Keratinocyte (primary cell): ENCODE measurements at regions not wholly inside any gene's neighbourhood (a gene's known extent, or its start where the extent isn't known, plus 50 kb on each side); places are given as distances from the start of the nearest gene placed in this dataset.
"Not testable (repeated sequence)": the region's sequence is repeated elsewhere in the genome, so short reads cannot be mapped to it uniquely, and the experiment has no call there.

Experiments used
- DNase-seq: peaks from one replicate; pipeline ENCODE4 v3.0.0-alpha.2; 2011; ENCODE audit warnings: low read depth, missing footprints, low spot score
- FAIRE-seq: peaks from 2 replicates; lab custom pipeline; 2011; peaks lifted over from hg19 to GRCh38; lab: Jason Lieb, UNC
- H2AFZ ChIP-seq: 2 replicates; pipeline ENCODE4 v1.6.0; 2012; ENCODE audit warnings: low read length, control low read depth, inconsistent platforms; ENCODE audit not compliant: control insufficient read depth
- H3K27ac ChIP-seq: 2 replicates; pipeline ENCODE4 v1.5.1; 2011; ENCODE audit warnings: low read length; ENCODE audit not compliant: control insufficient read depth, insufficient read depth
- H3K27me3 ChIP-seq: 3 replicates; pipeline ENCODE4 v1.6.0; 2011; ENCODE audit warnings: low read length; ENCODE audit not compliant: control insufficient read depth, insufficient read depth; ENCODE audit errors: extremely low read depth
- H3K36me3 ChIP-seq, 2 experiments: 2 replicates in 1 of 2; 3 replicates in 1 of 2; pipeline ENCODE4 v1.5.1; 2011; ENCODE audit warnings: low read length in 2 of 2, mild to moderate bottlenecking in 1 of 2; ENCODE audit not compliant: control insufficient read depth in 2 of 2, insufficient read depth in 2 of 2; ENCODE audit errors: extremely low read depth in 1 of 2
- H3K4me1 ChIP-seq: 3 replicates; pipeline ENCODE4 v1.5.1; 2011; ENCODE audit warnings: low read length; ENCODE audit not compliant: control insufficient read depth, insufficient read depth; ENCODE audit errors: extremely low read depth
- H3K4me2 ChIP-seq: 3 replicates; pipeline ENCODE4 v1.6.0; 2011; ENCODE audit warnings: low read depth, low read length; ENCODE audit not compliant: control insufficient read depth, insufficient read depth; ENCODE audit errors: extremely low read depth
- H3K4me3 ChIP-seq, 3 experiments: fragments of 200-600 bp in 1 of 3; sonication (generic) in 1 of 3; 2 replicates in 2 of 3; 3 replicates in 1 of 3; pipeline ENCODE4 v1.5.1; 2011 to 2016; ENCODE audit warnings: low read length in 3 of 3, mild to moderate bottlenecking in 3 of 3, control low read depth in 2 of 3, inconsistent platforms in 1 of 3, low read depth in 1 of 3, mixed read lengths in 1 of 3, mixed run types in 1 of 3, moderate library complexity in 1 of 3; ENCODE audit not compliant: control insufficient read depth in 2 of 3, insufficient read depth in 2 of 3; ENCODE audit errors: extremely low read depth in 1 of 3
- H3K79me2 ChIP-seq: 2 replicates; pipeline ENCODE4 v1.6.0; 2012; ENCODE audit warnings: low read length; ENCODE audit not compliant: control insufficient read depth, insufficient read depth
- H3K9ac ChIP-seq: 3 replicates; pipeline ENCODE4 v1.6.0; 2011; ENCODE audit warnings: low read length; ENCODE audit not compliant: control insufficient read depth, insufficient read depth; ENCODE audit errors: extremely low read depth
- H3K9me1 ChIP-seq: 3 replicates; pipeline ENCODE4 v1.6.0; 2011; ENCODE audit warnings: low read length; ENCODE audit not compliant: control insufficient read depth, insufficient read depth; ENCODE audit errors: extremely low read depth
- H3K9me3 ChIP-seq: 2 replicates; pipeline ENCODE4 v1.5.1; 2012; ENCODE audit warnings: low read depth, low read length; ENCODE audit not compliant: control insufficient read depth
- H4K20me1 ChIP-seq: 3 replicates; pipeline ENCODE4 v1.6.0; 2011; ENCODE audit warnings: low read length; ENCODE audit not compliant: control insufficient read depth, insufficient read depth; ENCODE audit errors: extremely low read depth
- CTCF ChIP-seq, 3 experiments: IDR thresholded peaks in 1 of 3; conservative IDR thresholded peaks in 1 of 3; optimal IDR thresholded peaks in 1 of 3; 2 replicates in 2 of 3; 3 replicates in 1 of 3; pipeline versions ENCODE3 to v1.5.1; 2011; ENCODE audit warnings: low read length in 3 of 3, mild to moderate bottlenecking in 3 of 3, moderate library complexity in 2 of 3, control low read depth in 1 of 3, inconsistent platforms in 1 of 3; ENCODE audit not compliant: insufficient read depth in 2 of 3; ENCODE audit errors: extremely low read depth in 1 of 3
- EZH2 ChIP-seq: IDR thresholded peaks from one replicate; pipeline ENCODE4 v1.6.1; 2012; ENCODE audit warnings: inconsistent platforms, mild to moderate bottlenecking, low read length, moderate library complexity
- dilution Hi-C: fragments of 300-500 bp; cut with MboI; formaldehyde crosslinking; loops from one replicate; pipeline ENCODE4 v1.7.0; 2020; ENCODE audit warnings: low sequenced_read_pairs; ENCODE audit not compliant: extremely low pct_ligation_motif_present

GRCh38 chr1:187848321-187848720 is 1019.6 kb downstream of the PLA2G4A start:
- FAIRE-seq (no peak), DNase-seq (no peak)
- Histone ChIP-seq H3K79me2 (no peaks in the 10 kb centered on the region), H3K27ac (no peak overlapping the region), H3K9me3 (no peaks in the 10 kb centered on the region), H3K9ac (no peak overlapping the region), H3K9me1 (no peaks in the 10 kb centered on the region), H3K4me1 (peaks cover 12% of the 10 kb centered on the region), H3K36me3 (no peaks in the 10 kb centered on the region), H3K4me2 (no peak overlapping the region), H4K20me1 (no peaks in the 10 kb centered on the region), H2AFZ (no peak overlapping the region), H3K4me3 (no peak overlapping the region), H3K27me3 (no peaks in the 10 kb centered on the region)
- no peak for TF ChIP-seq CTCF (optimal IDR thresholded peaks at IDR 0.05 in 1 of 3, IDR thresholded peaks at IDR 0.05 in 1 of 3, conservative IDR thresholded peaks at IDR 0.05 in 1 of 3; ENCODE audit: extremely low read depth in 1 of 3, insufficient read depth in 2 of 3, low read length in 3 of 3)
- no peak for TF ChIP-seq EZH2
- dilution Hi-C loops: no loop called here

- H3K4me3 ChIP-seq, H3K27me3 ChIP-seq, H3K27ac ChIP-seq, dilution Hi-C loops, H3K4me1 ChIP-seq, H3K9ac ChIP-seq, H4K20me1 ChIP-seq, H3K9me1 ChIP-seq, H3K79me2 ChIP-seq, H3K4me2 ChIP-seq, H3K36me3 ChIP-seq, DNase-seq, H3K9me3 ChIP-seq, FAIRE-seq, H2AFZ ChIP-seq: not testable (repeated sequence)
These were observed 1021.4 kb downstream of the PLA2G4A start for GRCh38 chr1:187850146-187850545.

GRCh38 chr1:187853505-187853904 is 1024.8 kb downstream of the PLA2G4A start:
- no peaks in the 10 kb centered on the region for H4K20me1 ChIP-seq
- H3K27me3 ChIP-seq: no peaks in the 10 kb centered on the region
- H3K36me3 ChIP-seq: no peaks in the 10 kb centered on the region
- no peak for TF ChIP-seq CTCF (optimal IDR thresholded peaks at IDR 0.05 in 1 of 3, IDR thresholded peaks at IDR 0.05 in 1 of 3, conservative IDR thresholded peaks at IDR 0.05 in 1 of 3; ENCODE audit: extremely low read depth in 1 of 3, insufficient read depth in 2 of 3, low read length in 3 of 3)
- no peak for TF ChIP-seq EZH2
- H3K4me1 ChIP-seq: no peaks in the 10 kb centered on the region
- H3K9me1 ChIP-seq: no peaks in the 10 kb centered on the region
- no peak overlapping the region for H2AFZ ChIP-seq
- H3K9ac ChIP-seq: no peak overlapping the region
- H3K9me3 ChIP-seq: no peaks in the 10 kb centered on the region
- dilution Hi-C loops: no loop called here
- no peak overlapping the region for H3K27ac ChIP-seq
- DNase-seq (no peak), FAIRE-seq (no peak)
- no peak overlapping the region for H3K4me3 ChIP-seq
- no peak overlapping the region for H3K4me2 ChIP-seq
- no peaks in the 10 kb centered on the region for H3K79me2 ChIP-seq
